ENCODE measurements at regions not wholly inside any gene's neighbourhood (a gene's known extent, or its start where the extent isn't known, plus 50 kb on each side); places are given as distances from the start of the nearest gene placed in this dataset.

- TF ChIP-seq CTCF (IDR thresholded peaks at IDR 0.05 in 2 of 3, conservative IDR thresholded peaks at IDR 0.05 in 1 of 3; ENCODE audit: control insufficient read depth in 2 of 3, extremely low read depth in 1 of 3, insufficient read depth in 1 of 3, low read depth in 3 of 3, low read length in 3 of 3), result no peak
- no peak for TF ChIP-seq CHD4 (IDR thresholded peaks at IDR 0.05)
- no peak for TF ChIP-seq POLR2AphosphoS5 (IDR thresholded peaks at IDR 0.05; ENCODE audit: low read length)
- TF ChIP-seq YBX1 (IDR thresholded peaks at IDR 0.05), result no peak
- TF ChIP-seq NBN (IDR thresholded peaks at IDR 0.05), result no peak
- no peak for TF ChIP-seq ZSCAN29 (IDR thresholded peaks at IDR 0.05)
Observed at GRCh38 chr2:83085869-83086268, 1373.2 kb downstream of the SUCLG1 start.
